Suppressor macrophage (primary cell): ENCODE measurements at regions not wholly inside any gene's neighbourhood (a gene's known extent, or its start where the extent isn't known, plus 50 kb on each side); places are given as distances from the start of the nearest gene placed in this dataset.

Experiments
- DNase-seq, 4 experiments: peaks; one replicate each; pipeline ENCODE4 v3.0.0-alpha.2; 2020 to 2022

DNA sequence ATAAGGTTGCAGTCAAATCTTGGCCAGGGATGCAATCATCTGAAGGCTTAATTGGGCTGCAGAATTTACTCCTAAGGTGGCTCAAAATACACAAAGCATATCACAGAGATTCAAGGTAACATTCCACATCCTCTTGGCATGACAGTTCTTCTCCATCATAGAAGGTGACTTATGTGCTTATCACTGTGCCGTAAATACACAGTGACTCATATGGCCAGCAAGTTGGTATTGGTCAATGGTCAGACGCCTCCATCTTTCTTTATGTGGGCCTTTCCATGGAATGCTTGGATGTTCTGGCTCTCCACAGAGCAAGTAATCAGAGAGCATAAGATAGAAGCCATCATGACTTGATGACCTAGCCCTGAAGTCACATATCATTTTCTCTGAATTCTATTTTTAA is 168.8 kb upstream of the ST8SIA2 start:
- DNase-seq: no peak

DNA sequence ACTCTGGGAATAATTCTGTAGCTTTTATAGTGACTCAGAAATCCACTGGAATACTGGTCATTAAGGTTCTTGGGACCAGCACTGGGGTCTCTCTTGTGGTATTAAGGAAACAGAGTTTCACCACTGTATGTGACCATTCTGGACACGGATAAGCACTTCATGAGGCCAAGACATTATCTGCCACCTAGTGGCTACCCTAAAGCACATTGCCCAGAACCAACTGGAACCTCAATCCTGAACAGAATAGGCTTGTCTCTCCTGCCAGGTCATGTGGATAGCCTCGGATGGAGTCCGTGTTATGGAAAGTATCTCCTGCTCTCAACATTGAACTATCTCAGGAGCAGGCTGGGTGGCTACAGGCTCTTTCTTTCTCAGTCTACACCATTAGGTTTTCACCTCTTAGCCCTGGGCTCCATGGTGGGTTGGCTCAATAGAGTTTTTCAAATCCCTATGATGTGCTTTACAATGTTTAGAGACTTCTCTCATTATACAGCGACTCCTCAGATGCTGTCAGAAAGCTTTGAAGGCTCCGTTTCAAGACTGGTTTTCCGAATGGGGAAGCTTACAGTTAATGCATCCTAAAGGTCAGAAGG is 167.6 kb upstream of the ST8SIA2 start:
- peak; percentile 8 to 47 (median 38) for DNase-seq

DNA sequence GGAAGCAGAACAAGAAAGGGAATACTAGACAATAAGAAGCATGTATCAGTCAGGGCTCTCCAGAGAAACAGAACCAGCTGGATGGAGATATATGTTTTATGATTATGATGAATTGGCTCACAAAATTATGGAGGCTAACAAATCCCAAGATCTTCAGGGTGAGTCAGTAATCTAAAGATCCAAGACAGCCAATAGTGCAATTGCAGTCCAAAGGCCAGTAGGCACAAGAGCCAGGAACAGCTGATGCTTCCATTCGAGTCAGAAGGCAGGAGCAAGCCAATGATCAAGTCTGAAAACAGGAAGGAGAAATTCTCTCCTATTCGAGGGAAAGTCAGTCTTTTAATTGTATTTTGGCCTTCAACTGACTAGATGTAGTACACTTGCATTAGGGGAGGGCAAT is 164.9 kb upstream of the ST8SIA2 start:
- DNase-seq: no peak

DNA sequence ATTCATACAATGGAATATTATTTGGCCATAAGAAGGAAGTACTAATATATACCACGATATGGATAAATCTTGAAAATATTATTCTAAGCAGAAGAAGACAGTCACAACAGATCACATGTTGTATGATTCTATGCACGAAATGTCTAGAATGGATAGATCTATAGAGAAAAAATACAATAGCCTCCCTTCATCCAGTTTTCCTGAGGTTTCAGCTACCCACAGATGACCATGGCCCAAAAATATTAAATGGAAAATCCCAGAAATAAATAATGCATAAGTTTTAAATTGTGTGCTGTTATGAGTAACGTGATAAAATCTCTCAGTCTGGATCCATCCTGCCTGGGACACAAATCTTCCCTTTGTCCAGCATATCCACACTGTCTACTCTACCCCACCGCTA is 162.2 kb upstream of the ST8SIA2 start:
- DNase-seq: no peak

DNA sequence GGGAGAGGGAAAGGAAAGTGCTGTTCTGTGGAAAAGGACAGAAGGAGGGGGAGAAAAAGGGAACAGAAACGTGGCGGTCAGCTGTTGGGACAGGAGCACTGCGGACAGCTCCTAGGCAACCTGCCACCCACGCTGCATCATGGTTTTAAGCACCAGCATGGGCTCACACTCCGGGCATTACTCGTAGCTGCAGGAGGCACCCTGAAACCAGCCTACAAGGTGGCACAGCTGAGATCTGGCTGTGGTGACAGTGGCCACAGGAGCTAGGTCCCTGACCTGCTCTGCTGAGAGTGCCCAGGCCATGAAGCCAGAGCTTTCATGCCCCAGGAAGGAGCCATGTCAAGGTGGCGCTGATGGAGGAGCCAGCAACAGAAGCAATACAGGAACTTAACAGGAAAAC is 161.4 kb upstream of the ST8SIA2 start:
- DNase-seq: peak in 2 of 4 experiments; percentile 6 to 15

DNA sequence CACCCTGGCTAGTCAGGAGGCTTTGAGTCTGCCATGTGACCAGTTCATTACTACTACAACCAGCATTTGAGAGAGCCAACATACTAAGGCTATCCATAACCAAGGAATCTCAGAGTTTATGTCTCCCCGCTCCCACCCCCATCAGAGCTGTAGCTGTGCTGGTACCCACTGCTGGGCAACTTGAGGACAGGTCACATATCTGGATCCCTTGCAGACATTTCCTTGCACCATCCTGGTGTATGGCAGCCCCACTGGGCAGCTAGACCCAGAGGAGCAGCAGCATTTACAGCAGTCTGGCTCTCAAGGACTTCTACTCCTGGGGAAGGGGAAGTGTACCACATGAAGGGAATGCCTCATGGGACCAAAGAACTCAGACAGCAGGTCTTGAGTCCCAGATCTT is 160.8 kb upstream of the ST8SIA2 start:
- DNase-seq: no peak

DNA sequence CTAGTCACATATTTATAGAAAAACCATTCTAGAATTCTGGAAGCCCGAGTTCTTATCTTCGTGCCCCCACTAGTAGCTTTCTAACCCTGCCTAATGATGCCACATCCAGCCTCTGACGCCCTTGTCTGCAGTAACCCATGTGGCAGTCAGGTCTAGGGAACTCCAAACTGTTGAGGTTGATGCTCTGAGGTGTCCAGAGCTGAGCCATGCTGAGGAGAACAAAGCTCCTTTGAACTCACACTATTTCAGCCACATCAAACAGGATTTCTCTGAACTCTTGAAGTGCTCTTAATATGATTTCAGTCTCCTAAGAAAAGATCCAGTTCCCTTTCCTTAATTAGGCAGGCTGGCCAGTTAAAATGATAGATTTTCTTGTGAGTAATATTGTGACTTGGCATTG is 150.5 kb upstream of the ST8SIA2 start:
- no peak for DNase-seq

DNA sequence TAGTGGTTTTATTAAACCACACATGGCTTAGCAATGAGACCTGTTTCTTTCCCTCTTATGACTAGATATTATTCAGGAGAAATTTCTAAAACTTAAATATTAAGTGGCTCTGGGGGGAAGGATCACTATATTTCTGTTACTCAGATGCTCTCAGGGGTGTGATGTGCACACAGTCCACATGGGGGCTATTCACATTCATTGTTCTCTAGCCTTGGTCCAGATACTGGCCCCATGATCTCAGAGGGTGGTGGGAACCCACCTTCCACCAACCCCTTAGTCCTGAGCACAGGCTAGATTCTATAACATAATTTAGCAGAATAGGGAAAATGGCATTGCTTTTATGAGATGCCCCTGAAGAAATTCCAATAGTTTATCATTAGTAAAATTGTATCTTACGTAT is 149.0 kb upstream of the ST8SIA2 start:
- no peak for DNase-seq

DNA sequence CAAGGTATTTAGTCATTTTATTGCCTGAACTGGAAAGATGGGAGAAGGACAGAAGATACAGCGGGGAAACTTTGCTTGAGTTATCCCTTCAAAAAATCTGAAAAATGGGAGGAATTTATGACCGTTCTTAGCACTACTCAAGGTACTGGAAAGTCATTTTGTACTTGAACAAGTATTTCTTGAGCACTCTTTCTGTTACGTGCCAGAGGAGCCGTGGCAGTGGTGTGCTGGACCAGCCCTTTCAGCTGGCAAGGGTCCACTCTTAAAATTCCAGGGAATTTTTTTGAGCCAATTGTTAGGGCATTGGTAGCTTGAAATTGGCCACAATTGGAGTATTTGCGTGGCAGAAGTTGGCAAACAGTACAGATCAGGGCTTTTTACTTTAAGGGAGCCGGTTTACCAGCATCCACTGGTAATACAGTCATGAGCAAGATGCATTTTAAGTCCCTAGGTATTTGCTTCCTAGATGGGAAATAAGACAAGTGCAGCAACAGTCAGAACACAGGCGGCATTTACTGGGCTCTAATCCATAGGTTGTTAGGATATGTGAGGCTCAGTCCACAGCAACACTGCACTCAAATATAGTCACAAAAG is 145.9 kb upstream of the ST8SIA2 start:
- DNase-seq: no peak

DNA sequence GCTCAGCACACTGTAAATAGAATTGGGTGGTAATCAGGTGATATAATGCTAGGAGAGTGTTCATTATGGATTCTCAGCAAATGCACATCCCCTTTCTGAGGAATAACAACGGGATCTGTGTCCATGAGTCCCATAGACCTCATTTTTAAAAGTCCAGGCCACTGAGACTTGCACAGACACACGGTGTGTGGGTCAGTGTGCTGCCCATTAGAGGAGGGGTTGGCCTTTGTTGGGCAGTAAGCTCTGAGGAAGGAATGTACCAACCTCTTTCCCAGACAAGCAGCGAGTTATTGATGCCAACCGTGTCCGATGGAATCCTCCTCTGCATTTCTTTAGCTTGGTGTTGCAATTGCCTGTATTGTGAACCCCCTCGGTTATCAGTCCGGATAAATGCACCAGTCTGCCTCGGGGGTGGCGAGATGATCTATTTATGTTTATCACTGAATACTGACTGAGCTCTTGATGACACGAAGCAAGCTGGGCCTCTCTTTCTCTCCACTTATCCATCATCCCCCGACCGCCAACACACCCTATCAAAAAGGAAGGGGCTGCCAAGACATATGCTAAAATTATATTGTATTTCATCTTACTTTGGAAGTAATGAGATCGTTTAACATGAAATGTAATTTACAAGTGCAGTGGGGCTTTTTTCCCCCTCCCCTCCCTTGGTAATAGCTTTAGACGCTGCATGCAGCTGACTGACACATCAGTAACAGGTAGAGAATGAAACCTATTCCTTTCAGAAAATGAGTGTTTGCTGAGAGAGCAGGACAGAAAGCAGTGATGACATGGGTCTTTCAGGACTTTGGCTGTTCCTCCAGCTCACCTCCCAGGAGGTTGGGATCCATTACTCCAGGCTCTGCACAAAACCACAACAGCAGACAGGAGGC is 126.6 kb upstream of the ST8SIA2 start:
- DNase-seq: no peak

DNA sequence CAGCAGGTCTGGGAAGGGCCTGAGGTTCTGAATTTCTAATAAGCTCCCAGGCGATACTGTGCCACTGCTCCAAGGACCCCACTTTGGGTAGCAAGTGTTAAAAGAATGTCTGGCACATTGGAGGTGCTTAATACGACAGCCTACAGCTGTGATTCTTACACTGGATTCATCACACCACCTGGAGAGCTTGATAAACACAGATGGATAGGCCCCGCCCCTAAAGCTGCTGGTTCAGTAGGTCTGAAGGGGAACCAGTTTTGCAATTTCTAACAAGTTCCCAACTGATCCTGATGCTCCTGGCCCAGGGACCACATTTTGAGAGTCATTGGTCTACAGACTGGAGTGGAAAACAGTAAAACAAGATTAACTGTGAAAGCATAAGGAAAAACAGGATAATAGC is 124.8 kb upstream of the ST8SIA2 start:
- DNase-seq: no peak

DNA sequence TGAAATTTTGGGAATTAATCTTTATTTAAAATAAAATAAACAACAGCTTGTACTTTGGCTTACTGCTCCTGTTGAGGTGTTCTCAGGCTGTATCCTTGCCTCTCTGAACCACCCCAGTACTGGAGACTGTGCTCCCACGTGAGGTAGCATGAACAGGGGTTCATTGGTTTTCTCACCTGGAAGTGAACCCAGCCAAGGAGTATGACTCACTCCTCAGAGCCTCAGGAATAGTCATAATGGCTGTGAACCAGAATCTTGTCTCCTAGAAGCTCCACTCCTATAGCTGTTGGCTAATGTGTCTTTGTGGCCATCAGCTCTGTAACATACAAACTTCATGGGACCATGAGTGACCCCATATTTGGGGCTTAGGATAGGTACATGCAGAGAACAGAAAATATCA is 122.5 kb upstream of the ST8SIA2 start:
- DNase-seq: no peak

DNA sequence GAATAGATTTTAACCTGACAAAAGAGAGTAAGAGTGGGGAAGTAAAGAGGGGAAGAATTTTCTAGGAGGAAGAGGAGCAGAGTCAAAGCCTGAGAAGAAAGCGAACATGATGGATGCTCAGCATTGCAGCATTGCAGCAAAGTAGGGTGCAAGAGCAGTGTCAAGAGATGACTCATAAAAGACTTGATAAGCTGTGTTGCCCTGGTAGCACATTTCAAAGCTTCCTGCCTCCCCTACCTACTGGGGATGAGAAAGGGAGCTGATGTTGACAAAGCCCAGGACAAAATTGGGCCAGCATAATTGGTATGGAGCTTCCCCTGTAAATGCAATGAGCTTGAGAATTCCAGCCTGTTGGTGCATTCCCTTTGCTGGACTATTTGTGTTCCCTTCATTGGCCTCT is 121.6 kb upstream of the ST8SIA2 start:
- DNase-seq: no peak

DNA sequence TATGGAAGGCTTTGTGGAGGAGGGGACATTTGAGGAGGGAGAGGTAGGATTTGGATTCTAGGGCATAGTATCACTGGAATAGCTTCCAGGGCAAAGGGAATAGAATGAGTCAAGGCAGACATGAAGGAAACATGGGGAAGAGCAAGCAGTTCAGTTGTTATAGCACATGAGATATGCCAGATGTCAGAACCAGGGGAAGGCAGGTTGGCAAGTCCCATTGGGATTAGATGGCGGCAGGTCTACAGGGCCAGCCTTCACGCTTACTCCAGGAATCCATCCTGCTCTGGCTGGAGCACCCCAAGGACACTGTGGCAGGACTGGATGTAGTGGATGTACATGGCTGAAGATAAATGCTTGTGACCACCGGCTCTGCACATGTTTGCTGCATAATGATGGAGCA is 120.4 kb upstream of the ST8SIA2 start:
- no peak for DNase-seq

DNA sequence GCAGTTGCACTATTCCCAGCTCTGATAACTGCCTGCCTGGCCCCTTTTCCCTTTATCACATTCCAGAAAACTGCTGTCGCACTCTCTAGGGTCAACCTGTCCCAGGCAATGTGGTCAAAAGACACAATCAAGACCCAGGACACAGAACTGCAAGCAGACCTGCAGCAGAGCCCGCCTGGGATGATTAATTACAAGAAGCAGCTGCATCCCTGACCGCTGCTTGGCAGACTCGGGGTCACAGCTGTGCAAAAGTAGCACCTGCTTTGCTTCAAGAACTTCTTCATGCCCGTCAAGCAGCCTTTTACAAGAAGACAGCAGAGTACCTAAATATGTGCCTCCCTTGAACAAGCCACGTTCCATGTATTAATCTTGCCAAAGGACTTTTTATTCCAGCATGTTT is 120.0 kb upstream of the ST8SIA2 start:
- no peak for DNase-seq

DNA sequence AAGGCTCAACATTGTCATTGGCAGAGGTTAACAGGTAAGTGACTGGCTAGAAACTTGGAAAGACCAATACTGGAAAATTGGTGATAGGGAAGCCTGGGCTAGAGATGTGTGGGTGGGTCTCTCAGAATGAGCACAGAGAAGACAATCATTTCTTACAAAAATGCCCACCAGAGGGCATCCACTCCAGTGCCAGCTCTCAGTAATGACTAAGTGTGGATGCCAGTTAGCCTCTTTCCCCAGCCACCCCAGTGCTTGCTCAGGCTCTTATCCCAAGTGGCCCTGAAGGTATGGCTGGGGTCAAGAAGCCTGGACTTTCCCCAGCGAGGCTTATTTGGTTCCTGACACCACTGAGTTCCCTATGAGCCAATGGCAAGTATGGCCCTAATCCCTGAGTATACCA is 115.9 kb upstream of the ST8SIA2 start:
- DNase-seq: peak; percentile 61 to 66 (median 64)

DNA sequence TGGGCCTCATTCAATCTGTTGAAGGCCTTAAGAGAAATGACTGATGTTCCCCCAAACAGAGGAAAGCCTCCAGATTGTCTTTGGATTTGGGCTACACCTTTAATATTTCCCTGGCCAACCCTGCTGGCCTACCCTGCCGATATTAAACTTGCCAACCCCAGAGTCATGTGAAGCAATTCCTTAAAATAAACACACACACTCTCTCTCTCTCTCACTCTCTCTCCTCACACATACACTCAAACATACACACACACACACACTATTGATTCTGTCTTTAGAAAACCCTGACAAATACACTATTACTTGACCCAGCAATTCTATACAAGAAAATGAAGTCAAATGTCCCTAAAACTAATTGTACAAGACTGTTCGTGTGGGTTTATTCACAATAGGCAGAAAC is 109.9 kb upstream of the ST8SIA2 start:
- DNase-seq: no peak

DNA sequence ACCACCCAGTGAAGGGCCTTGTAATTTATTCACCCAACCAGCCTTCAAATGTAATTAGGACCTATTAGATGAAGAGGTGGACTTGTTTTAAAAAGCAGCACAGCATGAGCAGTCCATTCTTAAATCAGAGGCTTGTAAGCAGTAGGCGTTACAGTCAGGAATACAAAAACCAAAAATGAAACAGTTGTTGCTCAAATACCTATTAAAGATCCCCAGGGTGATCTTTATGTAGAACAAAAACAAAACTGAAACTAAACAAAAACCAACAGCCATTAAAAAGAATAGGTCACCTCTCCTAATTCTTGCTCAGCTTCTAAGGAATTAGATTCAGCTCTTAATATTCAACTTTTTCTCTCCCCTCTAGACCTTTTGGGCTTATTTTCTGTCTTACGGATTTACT is 104.9 kb upstream of the ST8SIA2 start:
- DNase-seq: no peak

DNA sequence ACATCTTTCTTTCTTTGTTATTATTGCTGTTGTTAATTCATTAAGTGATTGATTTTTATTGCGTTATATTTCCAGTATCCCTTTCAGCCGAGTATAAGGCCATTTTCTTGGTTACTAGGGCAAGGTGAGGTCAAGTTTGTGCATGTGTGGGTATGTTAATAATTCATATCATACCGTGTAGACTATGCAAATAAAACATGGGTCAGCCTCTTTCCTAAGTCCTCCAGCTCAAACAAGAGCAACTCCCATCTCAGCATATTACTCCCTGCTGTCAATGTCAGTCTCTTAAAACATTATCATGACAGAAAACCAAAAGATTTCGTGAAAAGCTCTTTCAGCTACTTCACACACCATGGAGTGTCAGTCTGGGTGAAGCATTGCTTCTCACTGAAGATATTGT is 103.9 kb upstream of the ST8SIA2 start:
- DNase-seq: no peak

DNA sequence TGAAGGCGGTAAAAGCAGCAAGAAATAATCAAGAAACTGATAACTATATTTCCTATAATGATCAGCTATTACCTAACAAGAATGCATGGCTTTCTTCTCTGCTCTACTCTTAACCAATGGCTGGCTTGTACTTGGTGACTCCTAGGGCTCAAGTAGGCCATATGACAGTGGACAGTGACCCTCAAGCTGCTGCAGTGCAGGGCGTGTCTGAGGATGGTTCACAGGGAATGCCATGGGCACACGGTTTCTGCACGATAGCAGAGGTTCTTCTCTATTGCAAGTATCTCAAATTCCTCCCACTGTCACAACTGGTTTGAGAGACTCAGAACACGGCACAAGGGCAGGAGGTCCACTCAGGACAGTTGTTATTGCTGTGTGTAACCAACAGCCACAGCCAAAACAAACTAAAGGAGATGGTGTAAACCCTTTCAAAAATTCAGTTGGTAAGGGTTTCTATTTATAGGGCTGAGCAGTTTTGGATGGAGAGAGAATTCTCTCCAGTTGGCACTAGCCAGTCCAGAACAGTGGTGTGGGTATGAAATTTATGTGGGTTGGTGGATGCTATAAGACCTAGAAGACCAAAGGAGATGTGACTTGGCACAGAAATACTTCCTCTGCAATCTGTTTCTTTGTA is 103.2 kb upstream of the ST8SIA2 start:
- DNase-seq: no peak

DNA sequence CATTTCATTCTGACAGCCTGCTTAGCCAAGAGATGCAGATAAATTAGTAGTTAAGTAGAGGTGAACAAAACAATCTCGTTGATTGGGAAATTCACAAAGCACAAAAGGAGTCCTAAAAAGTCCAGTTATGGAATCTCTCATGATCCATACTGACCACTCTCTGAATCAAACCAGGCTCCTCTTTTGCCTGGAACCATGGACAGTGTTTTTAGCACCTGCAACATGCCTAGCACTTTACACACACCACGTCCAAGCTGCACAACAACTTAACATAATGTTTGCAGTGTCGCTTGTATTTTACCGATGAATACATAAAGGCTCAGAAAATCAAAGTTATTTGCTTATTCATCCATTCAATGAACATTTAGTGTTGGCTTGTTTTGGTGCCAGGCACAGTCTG is 101.8 kb upstream of the ST8SIA2 start:
- no peak for DNase-seq

DNA sequence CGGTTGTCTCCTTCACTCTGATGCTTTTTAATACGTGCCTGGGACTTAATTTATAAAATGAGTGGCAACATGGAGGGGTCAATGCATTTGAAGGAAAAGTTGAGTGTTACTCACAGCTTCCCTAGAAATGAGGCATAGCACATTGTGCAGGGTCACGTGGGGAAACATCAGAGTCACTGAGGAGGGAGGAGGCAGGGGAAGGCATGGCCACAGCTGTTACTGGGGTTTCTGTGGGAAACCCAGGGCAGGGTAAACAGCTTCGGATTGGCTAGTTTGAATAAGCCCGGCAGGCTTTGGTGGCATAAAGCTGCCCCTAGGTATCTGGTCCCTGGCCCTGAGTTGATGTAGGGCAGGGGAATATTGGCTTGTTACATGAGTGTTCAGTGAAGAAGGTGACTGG is 98.9 kb upstream of the ST8SIA2 start:
- DNase-seq: no peak

DNA sequence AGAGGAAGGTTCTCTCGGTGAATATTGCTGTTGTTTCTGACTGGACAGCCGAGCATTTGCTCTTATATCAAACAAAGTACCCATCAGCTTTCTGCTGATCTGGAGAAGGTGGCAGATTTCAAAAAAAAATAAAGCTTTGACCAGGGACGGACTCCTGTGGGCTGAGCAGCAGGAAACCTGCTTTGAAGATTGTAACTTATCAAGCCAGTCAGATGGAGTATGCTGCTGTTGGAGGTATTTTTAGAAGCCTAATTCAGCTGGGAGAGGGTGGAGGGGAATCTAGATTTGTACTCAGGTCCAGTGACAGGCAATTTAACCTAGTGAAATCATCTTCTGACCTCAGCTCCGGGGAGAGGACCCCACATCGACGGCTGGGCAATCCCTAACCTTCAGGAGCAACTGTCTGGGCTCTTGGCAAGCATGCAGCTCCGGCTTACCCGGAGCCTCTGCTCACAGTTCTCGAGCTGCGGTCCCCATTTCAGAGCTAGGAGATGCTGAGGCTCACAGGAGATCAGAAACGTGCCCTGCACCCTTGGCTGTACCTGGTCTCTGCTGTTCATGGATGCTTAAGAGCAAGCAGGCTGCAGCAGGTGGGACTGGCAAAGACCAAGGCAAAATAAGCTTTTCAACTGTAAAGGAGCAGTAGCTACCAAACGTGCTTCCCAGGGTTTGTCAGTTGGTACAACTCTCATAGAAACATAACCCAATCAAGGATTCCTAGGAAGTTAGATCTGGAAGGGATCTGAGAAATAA is 89.3 kb upstream of the ST8SIA2 start:
- no peak for DNase-seq
